ENCODE measurements at regions not wholly inside any gene's neighbourhood (a gene's known extent, or its start where the extent isn't known, plus 50 kb on each side); places are given as distances from the start of the nearest gene placed in this dataset.

DNA sequence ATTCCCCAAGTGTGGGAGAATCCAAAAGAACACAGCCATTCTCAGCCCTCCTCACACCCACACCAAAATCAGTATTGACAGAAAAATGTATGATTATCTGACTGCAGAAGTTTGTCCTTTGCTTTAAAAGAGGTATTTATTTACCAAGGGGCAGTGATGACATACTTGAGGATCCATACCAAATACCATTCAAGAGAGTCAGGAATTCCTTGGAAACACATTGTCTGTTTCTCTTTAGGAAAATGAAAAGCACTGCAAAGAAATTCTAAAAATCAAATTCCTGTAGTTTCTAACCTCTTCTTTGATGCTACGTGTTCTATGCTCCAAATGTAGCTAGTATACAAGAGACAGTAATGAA lies 509.6 kb upstream of the CXADR start:
- no peak for DNase-seq (ENCODE audit: low read depth in 2 of 2)

DNA sequence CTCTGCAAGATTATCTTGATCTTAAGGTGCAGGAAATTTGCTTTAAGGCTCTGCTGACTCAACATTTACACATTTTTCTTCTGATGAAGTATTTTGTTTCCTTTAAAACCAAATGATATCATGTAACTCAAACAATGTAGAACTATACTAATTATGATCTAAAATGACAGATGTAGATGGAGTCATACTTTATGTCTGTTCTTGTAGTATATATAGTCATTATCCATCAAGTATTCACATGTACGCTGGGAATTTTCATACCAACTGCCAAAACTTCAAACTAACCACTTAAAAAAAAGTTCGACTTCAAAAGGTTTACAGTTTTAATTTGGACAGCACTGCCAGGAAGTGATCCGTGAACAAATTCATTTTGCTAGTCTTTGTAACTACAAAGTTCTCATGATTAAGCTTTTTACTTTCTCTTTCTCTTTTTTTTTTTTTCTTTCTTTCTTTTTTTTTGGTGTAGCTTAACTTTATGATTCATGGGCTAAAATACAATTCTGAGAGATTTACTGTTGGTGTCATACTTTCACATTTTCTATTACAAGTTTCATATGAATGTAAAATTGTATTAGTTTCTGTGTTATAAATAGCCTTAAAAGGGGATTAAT lies 509.0 kb upstream of the CXADR start:
- no peak for DNase-seq (ENCODE audit: low read depth in 2 of 2)

DNA sequence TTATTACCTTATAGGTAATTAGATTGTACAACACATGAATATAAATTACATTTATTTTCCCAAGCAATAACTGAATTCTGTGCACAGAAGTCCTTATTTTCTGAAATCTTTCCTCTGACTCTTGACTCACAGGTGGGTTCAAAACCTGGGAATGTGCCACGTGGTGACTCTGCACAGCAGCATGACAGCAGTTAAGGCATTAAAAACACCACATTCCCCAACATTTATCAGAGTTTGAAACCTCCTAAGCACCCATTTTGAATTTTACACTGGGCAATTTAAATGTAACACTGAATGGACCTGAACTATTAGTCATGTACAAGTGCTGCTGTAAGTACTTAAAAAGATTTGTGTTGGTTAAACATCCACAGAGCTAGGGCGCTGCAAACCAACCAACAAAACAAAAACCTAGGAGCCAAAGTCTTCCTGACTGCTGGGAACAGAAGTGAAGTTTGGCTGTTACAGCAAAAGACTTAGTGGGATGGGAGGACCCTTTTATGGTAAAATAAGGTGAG lies 480.6 kb upstream of the CXADR start:
- DNase-seq (ENCODE audit: low read depth in 2 of 2): no peak

DNA sequence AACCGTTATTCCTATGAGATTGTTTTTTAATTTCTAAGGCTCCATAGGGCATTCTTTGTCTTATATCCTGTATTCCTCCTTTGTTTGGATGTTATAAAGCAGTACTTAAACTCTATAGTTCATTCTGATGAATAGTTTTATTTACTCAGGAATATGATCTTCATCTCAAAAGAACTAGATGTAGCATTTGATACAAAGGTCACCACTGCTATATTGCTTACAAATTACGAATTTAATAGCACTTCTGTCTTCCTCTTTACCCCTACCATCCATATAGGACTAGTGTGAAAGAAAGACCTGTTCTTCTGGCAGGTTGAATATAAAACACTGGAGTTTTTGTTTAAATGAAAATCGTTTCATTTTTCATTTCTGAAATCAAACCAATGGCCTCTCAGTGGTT lies 468.1 kb upstream of the CXADR start:
- DNase-seq (ENCODE audit: low read depth in 2 of 2): no peak

DNA sequence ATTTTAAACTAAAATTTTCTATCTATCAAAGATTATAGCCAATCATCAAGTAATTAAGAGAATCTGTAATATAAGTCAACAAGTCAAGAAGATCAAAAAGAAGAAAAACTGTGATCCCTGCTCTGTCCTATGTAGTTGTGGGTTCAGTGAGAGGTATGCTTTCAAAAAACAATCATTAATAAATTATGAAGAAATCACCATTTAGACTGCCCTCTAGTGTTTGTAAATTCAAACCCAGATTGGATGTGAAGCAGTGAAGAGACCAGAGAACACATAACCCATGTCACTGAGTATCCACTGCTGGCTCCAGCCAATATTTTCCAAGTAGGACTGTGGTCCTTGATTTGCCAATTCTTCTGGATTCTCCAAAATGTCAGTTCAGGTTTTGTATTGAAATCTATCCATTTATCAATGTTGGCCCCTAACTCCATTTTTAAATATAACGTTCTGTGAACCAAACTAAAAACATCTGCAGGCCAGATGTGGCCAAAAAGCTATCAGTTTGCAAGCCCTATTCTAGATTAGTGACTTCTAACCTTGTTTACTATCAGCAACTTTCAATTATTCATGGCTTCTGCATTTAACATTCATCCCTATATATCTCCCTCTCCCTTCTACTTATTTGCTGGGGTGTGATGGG lies 467.5 kb upstream of the CXADR start:
- no peak for DNase-seq (ENCODE audit: low read depth in 2 of 2)

DNA sequence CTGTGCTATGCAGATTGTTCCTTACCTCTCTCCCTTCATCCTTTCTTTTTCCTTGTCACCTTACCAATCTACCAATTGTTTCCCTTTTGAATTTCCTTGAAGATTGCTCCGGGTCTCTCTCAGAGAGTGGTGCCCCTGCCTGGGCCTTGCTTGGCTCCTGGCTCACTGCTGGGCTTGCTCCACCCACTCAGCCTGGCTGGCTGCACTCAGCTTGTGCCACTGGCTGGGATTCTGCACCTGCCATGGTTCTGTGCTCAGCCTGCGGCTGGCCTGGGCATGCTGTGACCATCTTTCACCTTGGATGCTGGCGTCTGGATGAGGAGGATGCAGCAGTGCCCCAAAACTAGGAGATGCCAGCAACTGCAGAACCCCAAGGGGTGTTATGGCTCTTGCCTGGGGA lies 463.9 kb upstream of the CXADR start:
- DNase-seq (ENCODE audit: low read depth in 2 of 2): no peak

DNA sequence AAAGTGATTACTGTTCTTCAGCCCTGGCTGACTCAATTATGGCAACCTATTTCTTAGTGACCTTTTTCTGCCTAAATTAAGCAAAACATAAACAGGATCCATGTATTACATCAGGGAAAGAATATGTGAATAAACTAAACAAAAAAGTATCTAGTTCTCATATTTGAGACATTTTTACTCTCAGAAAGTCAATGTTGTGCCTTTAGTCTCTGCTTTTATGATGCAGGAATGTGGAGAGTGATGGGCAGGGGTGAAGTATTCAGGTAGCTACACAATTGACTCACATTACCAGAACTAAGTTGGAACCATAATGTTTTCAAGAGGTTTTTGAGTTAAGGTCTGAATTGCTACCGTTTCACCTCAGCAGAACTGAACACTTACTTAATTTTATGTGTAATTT lies 462.7 kb upstream of the CXADR start:
- no peak for DNase-seq (ENCODE audit: low read depth in 2 of 2)

DNA sequence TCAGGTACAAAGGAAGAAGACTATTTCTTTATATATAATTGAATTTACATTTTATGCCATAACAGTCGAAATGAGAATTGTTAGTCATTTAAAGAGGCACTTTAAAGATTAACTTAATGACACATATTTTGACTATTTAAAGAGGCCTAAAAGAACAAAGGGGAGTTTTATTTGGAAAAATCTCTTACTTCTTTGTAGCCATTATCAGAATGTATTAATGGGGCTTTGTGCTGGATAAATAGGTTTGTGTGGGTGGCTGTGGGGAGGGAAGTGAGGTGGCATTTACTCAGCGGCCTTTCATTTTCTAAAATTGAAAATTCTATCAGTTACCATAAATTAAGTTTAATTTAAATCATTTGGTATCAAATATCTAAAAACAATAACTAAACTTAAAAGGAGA lies 462.2 kb upstream of the CXADR start:
- no peak for DNase-seq (ENCODE audit: low read depth in 2 of 2)

DNA sequence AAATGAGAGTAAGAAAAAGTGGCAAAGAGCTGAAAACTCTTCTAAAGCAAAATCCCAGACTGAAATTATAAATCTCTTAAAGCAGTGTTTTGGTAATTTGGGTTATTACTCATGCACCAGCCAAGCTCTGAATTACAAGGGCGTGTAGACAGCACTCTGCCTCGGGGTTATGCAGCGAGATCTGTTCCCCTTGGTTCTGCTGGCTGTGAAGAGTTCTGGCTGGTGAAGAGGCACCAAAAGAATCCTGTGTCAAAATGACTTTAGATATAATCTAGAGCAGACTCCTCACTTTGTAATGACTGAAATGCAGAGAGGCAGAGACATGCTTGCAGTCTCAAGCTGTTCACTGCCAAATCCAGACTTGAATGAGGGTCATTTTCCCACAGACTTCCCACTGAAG lies 461.8 kb upstream of the CXADR start:
- DNase-seq (ENCODE audit: low read depth in 2 of 2): no peak

DNA sequence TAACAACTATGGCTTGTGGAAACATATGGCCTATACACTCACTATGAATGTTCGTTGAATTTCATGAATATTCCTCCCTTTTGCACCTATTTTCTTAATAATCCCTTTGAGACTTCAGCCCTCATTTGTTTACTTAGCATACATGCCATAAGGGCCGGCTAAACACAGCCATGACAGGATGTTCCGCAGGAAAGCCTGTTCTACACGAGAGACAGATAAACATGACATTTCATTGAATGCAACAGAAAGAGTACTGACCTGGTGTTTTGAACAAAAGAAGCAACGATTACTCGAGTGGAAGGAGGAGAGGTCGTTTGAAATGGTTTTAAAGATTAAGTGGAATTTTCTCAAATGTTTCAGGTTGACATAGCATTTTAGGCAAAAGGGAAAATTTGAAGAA lies 459.5 kb upstream of the CXADR start:
- no peak for DNase-seq (ENCODE audit: low read depth in 2 of 2)

DNA sequence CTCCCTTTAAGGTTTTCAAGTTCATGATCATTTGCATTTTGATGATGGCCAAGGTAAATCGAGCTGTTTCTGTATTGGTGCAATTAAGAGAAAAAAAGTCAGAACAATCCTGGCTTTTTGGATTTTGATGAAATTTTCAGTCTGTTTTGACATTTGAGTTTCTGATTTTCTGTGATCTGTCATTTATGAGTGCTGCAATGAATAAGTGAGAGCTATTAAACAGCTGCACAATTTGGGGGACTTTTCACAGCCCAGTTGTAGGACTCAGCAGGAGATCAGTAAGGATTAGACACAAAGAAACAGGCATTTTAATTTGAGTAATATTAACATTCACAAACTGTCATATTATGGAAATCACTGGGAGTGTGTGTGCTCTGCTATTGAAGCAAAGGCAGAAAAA lies 452.9 kb upstream of the CXADR start:
- no peak for DNase-seq (ENCODE audit: low read depth in 2 of 2)

DNA sequence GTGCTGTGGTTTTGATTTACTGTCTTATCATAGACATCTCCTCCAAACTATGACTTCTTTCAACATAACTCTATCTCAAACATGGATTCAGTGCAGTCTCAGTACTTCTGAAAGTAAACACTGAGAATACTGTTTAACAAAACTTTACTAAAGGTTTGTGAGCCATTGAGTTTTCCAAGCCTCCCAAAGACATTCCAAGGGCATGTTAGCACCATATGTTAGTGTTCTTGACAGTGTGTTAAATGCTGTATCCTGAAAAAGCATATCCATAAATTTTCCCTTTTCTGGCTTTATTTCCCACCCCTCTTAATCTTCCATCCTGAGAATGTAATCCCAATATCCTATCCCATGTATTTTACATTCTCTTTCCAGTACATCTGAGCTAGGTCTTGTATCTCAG lies 446.8 kb upstream of the CXADR start:
- DNase-seq (ENCODE audit: low read depth in 2 of 2): no peak

DNA sequence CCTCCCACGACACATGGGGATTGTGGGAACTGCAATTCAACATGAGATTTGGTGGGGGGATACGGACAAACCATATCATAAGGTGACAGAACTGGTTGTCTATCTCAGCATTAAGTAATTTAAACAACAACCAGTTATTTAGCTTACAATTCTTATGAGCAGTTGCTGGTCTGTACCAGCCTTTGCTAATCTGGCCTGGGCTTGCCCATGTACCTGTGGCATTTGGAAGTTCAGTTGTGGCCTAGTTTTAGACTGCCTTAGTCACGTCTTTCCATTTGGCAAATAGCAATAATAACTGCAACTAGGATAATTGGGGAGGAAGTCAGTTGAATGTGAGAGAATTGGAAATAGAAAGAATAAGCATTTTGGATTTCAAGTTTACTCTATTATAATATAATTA lies 441.8 kb upstream of the CXADR start:
- DNase-seq (ENCODE audit: low read depth in 2 of 2): no peak

DNA sequence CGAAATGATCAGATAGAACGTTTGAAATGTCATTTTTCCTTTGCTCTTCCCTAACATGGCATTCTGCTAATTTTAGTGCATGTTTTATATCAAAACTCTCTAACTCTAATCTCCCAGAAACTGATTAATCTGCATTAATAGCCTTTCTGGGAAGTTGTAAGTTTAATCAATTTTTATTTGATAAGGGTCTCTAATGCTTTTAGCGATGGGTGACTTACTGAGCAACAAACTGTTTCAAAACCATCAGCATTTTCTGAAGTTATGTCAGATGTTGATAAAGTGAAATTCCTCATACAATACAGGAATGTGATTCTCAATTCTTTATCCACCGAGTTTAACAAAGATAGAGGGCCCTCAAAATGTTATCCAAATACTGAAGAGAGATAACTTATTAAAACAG lies 431.6 kb upstream of the CXADR start:
- no peak for DNase-seq (ENCODE audit: low read depth in 2 of 2)

DNA sequence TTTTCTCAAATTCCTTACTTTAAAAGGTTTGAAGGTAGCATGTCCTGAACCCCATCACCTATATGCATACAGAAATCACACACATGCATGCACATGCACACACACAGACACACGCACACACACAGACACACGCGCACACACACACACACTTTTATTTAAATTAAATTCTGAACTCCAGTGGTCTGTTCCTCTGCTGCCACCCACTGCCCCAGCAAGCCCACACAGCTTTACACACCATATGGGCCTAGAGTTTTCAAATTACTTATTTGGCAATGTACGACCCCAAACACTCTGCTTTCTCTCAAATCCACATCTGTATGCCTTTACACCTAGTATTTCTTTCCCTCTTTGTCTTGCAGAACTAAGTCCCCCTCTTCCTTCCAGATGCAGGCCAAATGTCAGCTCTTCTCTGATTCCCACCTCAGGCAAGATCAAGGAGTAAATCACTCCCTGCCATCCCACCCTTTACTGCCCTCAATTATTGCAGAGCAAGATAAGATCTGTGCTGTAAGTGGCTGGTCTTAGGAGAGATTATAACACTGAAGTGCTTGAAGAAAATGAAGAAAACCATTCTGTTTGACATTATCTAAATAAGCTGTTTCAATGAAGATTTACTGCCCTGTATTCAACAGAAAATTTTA lies 429.9 kb upstream of the CXADR start:
- DNase-seq (ENCODE audit: low read depth in 2 of 2): no peak

DNA sequence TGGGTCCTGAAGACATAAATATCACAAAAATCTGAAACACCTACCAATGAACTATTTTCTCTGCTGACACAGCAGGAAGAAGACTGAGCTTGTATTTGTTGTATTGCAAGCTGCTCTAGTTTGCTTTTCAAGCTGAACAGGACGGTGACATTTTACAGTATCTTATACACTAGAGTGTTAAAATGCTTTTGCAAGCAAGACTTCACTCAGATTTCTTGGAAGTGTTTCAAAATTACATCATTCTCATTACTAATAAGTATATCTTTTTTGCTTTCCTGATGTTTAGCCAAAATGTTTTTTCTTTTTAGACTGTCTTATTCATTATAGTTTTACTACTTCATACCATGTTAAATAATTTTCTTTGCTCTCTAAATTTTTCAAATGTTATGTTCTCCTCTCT lies 427.1 kb upstream of the CXADR start:
- DNase-seq (ENCODE audit: low read depth in 2 of 2): no peak

DNA sequence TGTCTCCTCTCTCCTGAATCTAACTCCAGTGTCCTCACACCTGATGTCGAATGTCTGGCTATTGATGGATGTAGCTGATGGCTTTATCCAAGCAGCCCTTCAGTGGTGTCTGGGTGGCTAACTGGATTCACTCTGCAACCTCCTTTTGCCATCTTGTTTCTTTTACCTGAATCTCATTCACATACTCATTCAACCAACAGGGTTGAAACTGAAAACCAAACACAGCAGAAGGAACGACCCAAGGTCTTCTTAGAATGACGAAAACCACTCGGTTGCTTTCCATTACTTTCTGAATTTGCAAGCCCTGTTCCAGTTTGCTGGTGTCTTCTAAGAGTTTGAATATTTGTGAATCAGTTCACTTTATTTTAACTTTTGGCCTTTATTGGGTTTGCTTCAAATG lies 424.3 kb upstream of the CXADR start:
- DNase-seq (ENCODE audit: low read depth in 2 of 2): no peak

DNA sequence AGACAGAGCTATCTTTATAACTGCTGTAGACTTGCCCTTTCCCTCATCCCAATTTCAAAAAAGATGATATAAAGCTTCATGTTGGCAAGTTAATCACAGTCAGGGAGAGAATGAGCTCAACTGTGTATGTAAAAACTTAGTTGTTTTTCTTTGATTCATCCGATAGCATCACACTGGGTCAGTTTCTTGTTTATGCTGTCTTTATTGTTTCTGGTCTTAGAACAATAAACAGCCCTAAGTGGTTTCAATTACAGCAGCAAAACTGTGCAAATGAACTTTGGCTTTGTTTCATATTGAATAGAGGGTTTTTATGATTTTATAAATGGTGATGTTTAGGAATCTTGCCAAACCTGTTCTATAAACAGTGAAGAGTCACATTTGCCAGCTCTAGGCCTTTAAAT lies 423.8 kb upstream of the CXADR start:
- DNase-seq (ENCODE audit: low read depth in 2 of 2): no peak

DNA sequence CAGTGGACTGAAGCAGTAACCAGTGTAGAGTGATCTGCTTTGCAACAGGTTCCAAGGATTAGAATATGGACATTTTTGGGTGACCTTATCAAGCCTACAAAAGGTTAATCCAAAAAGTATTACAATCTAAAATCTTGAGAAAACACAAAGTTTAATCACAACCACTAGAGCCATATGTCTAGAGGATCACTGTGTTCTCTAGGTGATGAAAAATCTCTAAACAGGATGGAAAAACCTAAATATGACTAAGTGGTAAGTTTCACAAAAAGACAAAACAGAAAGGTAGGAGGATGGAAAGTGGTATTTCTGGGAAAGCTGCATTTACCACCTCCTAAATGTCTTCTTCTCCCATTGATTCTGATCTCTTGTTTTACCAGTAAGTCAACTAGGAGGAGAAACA lies 411.1 kb upstream of the CXADR start:
- DNase-seq (ENCODE audit: low read depth in 2 of 2): no peak

DNA sequence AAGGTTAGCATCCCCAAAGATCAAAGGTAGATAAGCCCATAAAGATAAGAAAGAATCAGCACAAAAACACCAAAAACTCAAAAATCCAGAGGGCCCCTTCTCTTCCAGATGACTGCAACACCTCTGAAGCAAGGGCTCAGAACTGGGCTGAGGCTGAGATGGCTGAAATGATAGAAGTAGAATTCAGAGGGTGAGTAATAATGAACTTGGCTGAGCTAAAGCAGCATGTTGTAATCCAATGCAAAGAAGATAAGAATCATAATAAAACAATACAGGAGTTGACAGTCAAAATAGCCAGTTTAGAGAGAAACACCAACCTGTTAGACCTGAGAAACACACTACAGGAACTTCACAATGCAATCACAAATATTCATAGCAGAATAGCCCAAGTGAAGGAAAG lies 406.9 kb upstream of the CXADR start:
- no peak for DNase-seq (ENCODE audit: low read depth in 2 of 2)

DNA sequence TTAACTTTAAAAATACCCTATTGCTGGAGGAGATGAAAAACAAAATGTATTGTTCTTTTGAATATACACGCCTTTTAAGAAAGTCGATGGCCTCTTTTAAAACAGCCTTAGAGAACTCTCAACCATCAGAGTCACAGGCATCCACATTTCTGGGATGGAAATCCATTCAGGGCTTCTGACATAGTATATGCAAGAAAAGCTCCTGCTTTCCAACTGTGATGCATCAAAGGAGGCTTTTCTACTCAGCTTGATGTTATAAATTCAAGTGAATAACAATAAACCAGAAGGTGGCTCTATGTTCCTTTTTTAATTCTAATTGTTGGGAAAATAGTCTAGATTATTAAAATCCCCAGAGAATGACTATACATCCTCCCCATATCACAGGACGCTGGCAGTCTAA lies 398.8 kb upstream of the CXADR start:
- DNase-seq (ENCODE audit: low read depth in 2 of 2): no peak

DNA sequence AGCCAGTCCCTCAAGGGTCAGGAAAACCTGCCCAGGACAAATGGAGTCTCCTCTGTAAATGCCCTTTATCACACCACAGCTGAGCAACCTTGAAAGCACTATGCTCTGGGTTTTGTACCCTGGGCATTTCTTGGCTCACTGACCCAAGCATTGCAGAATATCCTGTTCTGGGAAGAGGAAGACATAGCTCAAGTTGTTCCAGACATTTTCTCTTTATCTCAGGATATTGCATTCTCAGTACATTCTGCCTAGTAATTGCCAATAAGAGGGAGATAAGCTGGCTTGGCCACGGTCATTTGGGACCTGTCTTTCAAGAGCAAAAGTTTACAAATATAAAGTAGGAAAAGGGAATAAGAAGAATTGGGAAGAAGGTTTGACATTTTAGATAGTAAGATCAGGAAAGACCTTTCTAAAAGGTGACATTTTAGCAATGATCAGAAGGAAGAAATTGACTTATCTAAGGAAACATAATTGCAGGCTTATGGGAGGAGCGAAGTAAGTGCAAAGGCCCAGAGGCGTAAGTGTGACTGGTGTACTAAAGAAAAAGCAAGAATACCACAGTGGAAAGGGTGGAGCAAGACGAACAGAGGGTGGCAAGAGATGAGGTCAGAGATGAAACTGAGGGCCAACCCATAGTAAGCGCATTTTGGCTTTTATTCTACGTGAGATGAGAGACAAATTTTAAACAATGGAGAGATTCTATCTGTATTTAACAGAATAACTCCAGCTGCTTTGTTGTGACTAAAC lies 394.0 kb upstream of the CXADR start:
- DNase-seq (ENCODE audit: low read depth in 2 of 2): no peak
